H1 (cell line): ENCODE measurements at regions not wholly inside any gene's neighbourhood (a gene's known extent, or its start where the extent isn't known, plus 50 kb on each side); places are given as distances from the start of the nearest gene placed in this dataset.

Experiments
- SAP30 ChIP-seq: fragments of 300-600 bp; sonication (generic); IDR thresholded peaks from 2 replicates; pipeline ENCODE4 v1.7.1; 2012; ENCODE audit warnings: low read length, moderate library complexity, mild to moderate bottlenecking, inconsistent platforms; ENCODE audit not compliant: insufficient read depth, insufficient replicate concordance

- no peak for TF ChIP-seq SAP30
Measured at GRCh38 chr5:145104106-145104505, 731.0 kb downstream of the PRELID2 start (continued).
